GM21576 (cell line): ENCODE measurements at regions not wholly inside any gene's neighbourhood (a gene's known extent, or its start where the extent isn't known, plus 50 kb on each side); places are given as distances from the start of the nearest gene placed in this dataset.
"Not testable (repeated sequence)": the region's sequence is repeated elsewhere in the genome, so short reads cannot be mapped to it uniquely, and the experiment has no call there.

ENCODE experiments used
- ATAC-seq: cut with Tn5 transposase; IDR thresholded peaks from one replicate; pipeline ENCODE4 v1.9.1; 2021; ENCODE audit warnings: mild to moderate bottlenecking, moderate library complexity; ENCODE audit not compliant: unreplicated experiment

GRCh38 chr6:140269591-140270165 is 895.2 kb upstream of the CITED2 start:
- ATAC-seq: no peak

- no peak for ATAC-seq
Measured at GRCh38 chr6:140264431-140264830, 890.0 kb upstream of the CITED2 start.

GRCh38 chr6:140258302-140258701 is 883.9 kb upstream of the CITED2 start:
- not testable (repeated sequence) for ATAC-seq

GRCh38 chr6:140256248-140256647 is 881.8 kb upstream of the CITED2 start:
- ATAC-seq: no peak

GRCh38 chr6:140253096-140253495 is 878.6 kb upstream of the CITED2 start:
- no peak for ATAC-seq

GRCh38 chr6:140252099-140252498 is 877.7 kb upstream of the CITED2 start:
- no peak for ATAC-seq

- no peak for ATAC-seq
Measured at GRCh38 chr6:140245296-140246040, 871.0 kb upstream of the CITED2 start.

- no peak for ATAC-seq
Measured at GRCh38 chr6:140237251-140237650, 862.8 kb upstream of the CITED2 start.

- no peak for ATAC-seq
Measured at GRCh38 chr6:140236732-140237131, 862.3 kb upstream of the CITED2 start.

- no peak for ATAC-seq
Measured at GRCh38 chr6:140230282-140230681, 855.8 kb upstream of the CITED2 start.

GRCh38 chr6:140228491-140228890 is 854.0 kb upstream of the CITED2 start:
- ATAC-seq: no peak

- ATAC-seq: no peak
Measured at GRCh38 chr6:140226637-140227036, 852.2 kb upstream of the CITED2 start.

GRCh38 chr6:140225701-140226436 is 851.4 kb upstream of the CITED2 start:
- ATAC-seq: no peak

- ATAC-seq: no peak
Measured at GRCh38 chr6:140217283-140217682, 842.8 kb upstream of the CITED2 start.

GRCh38 chr6:140209775-140210174 is 835.3 kb upstream of the CITED2 start:
- no peak for ATAC-seq

- ATAC-seq: no peak
Measured at GRCh38 chr6:140208286-140208685, 833.8 kb upstream of the CITED2 start.

GRCh38 chr6:140205795-140206593 is 831.5 kb upstream of the CITED2 start:
- ATAC-seq: no peak

GRCh38 chr6:140204154-140204553 is 829.7 kb upstream of the CITED2 start:
- ATAC-seq: no peak

GRCh38 chr6:140203661-140204147 is 829.3 kb upstream of the CITED2 start:
- no peak for ATAC-seq

GRCh38 chr6:140202964-140203515 is 828.6 kb upstream of the CITED2 start:
- ATAC-seq: no peak
